GM12865 (cell line): ENCODE measurements at regions not wholly inside any gene's neighbourhood (a gene's known extent, or its start where the extent isn't known, plus 50 kb on each side); places are given as distances from the start of the nearest gene placed in this dataset.

ENCODE experiments used
- DNase-seq: peaks from one replicate; pipeline ENCODE4 v3.0.0; 2010; ENCODE audit warnings: low read depth
- H3K4me3 ChIP-seq: 2 replicates; pipeline ENCODE4 v1.5.1; 2011; ENCODE audit warnings: mild to moderate bottlenecking, low read depth, low read length, control low read depth
- CTCF ChIP-seq: IDR thresholded peaks from 2 replicates; pipeline ENCODE4 v1.5.1; 2011; ENCODE audit warnings: low read length, control low read depth, low read depth, inconsistent platforms; ENCODE audit not compliant: insufficient read depth; ENCODE audit errors: missing control alignments

- no peak for TF ChIP-seq CTCF
- H3K4me3 ChIP-seq, result no peak overlapping the region
- DNase-seq, result no peak
Measured at GRCh38 chr13:33891196-33891742, 73.3 kb downstream of the RFC3 start.

GRCh38 chr13:33893559-33893958 lies 75.6 kb downstream of the RFC3 start:
- TF ChIP-seq CTCF, result no peak
- no peak for DNase-seq
- no peak overlapping the region for H3K4me3 ChIP-seq

- no peak for DNase-seq
- no peak for TF ChIP-seq CTCF
- no peak overlapping the region for H3K4me3 ChIP-seq
Measured at GRCh38 chr13:33904431-33904830, 86.5 kb downstream of the RFC3 start.

- no peak for TF ChIP-seq CTCF
- H3K4me3 ChIP-seq, result no peak overlapping the region
- DNase-seq, result no peak
Measured at GRCh38 chr13:33908116-33908515, 90.2 kb downstream of the RFC3 start.

GRCh38 chr13:33910255-33910654 lies 92.3 kb downstream of the RFC3 start:
- DNase-seq, result no peak
- H3K4me3 ChIP-seq, result no peak overlapping the region
- no peak for TF ChIP-seq CTCF

- no peak overlapping the region for H3K4me3 ChIP-seq
- TF ChIP-seq CTCF, result no peak
- no peak for DNase-seq
Measured at GRCh38 chr13:33911521-33911920, 93.6 kb downstream of the RFC3 start.

GRCh38 chr13:33913829-33914228 lies 95.9 kb downstream of the RFC3 start:
- no peak for TF ChIP-seq CTCF
- DNase-seq, result no peak
- no peak overlapping the region for H3K4me3 ChIP-seq
